Skeletal muscle satellite cell (primary cell): ENCODE measurements at regions not wholly inside any gene's neighbourhood (a gene's known extent, or its start where the extent isn't known, plus 50 kb on each side); places are given as distances from the start of the nearest gene placed in this dataset.
"Not testable (repeated sequence)": the region's sequence is repeated elsewhere in the genome, so short reads cannot be mapped to it uniquely, and the experiment has no call there.

Experiments
- H3K27me3 ChIP-seq: 2 replicates; pipeline ENCODE4 v1.7.0; 2013; ENCODE audit warnings: low read length; ENCODE audit not compliant: control insufficient read depth, insufficient read depth
- H3K36me3 ChIP-seq: 2 replicates; pipeline ENCODE4 v1.7.0; 2013; ENCODE audit warnings: mild to moderate bottlenecking, control low read depth, low read length; ENCODE audit not compliant: insufficient read depth
- H3K4me1 ChIP-seq: 2 replicates; pipeline ENCODE4 v1.7.0; 2013; ENCODE audit warnings: low read length; ENCODE audit not compliant: control insufficient read depth, insufficient read depth
- H3K4me2 ChIP-seq: 2 replicates; pipeline ENCODE4 v1.7.0; 2013; ENCODE audit warnings: mild to moderate bottlenecking, low read length
- H3K4me3 ChIP-seq: 2 replicates; pipeline ENCODE4 v1.7.0; 2013; ENCODE audit warnings: low read length
- H3K9ac ChIP-seq: 2 replicates; pipeline ENCODE4 v1.7.0; 2013; ENCODE audit warnings: mild to moderate bottlenecking, low read depth, low read length, moderate library complexity
- H3K9me3 ChIP-seq: replicated peaks from 2 replicates; pipeline ENCODE4 v1.7.0; 2013; ENCODE audit warnings: mild to moderate bottlenecking, control low read depth, low read length

GRCh38 chr15:58377193-58377592 is 54.6 kb upstream of the LIPC start:
- Histone ChIP-seq H3K4me2 (no peak overlapping the region), H3K9ac (no peak overlapping the region), H3K27me3 (no peaks in the 10 kb centered on the region), H3K4me3 (no peak overlapping the region), H3K36me3 (no peaks in the 10 kb centered on the region), H3K4me1 (peaks cover 9% of the 10 kb centered on the region), H3K9me3 (no peaks in the 10 kb centered on the region)

- H3K4me1 ChIP-seq, result peaks cover 9% of the 10 kb centered on the region
- H3K9me3 ChIP-seq, result no peaks in the 10 kb centered on the region
Measured at GRCh38 chr15:58378241-58379085, 53.3 kb upstream of the LIPC start.

GRCh38 chr15:58379454-58379853 is 52.3 kb upstream of the LIPC start:
- H3K9ac ChIP-seq, H3K9me3 ChIP-seq, H3K4me1 ChIP-seq, H3K27me3 ChIP-seq, H3K4me2 ChIP-seq, H3K4me3 ChIP-seq, H3K36me3 ChIP-seq: not testable (repeated sequence)

More at GRCh38 chr15:58378241-58379085, 53.3 kb upstream of the LIPC start:
- H3K36me3 ChIP-seq, result no peaks in the 10 kb centered on the region
- H3K27me3 ChIP-seq, result no peaks in the 10 kb centered on the region
- H3K4me2 ChIP-seq, result peak overlapping the region; percentile 43
- H3K9ac ChIP-seq, result no peak overlapping the region
- no peak overlapping the region for H3K4me3 ChIP-seq

- Histone ChIP-seq H3K4me3 (no peak overlapping the region), H3K36me3 (no peaks in the 10 kb centered on the region), H3K9me3 (no peaks in the 10 kb centered on the region), H3K4me2 (no peak overlapping the region), H3K27me3 (no peaks in the 10 kb centered on the region), H3K4me1 (peaks cover 9% of the 10 kb centered on the region), H3K9ac (no peak overlapping the region)
Measured at GRCh38 chr15:58380280-58380945, 51.4 kb upstream of the LIPC start.

GRCh38 chr15:58381697-58382096 is 50.1 kb upstream of the LIPC start:
- Histone ChIP-seq H3K9ac (no peak overlapping the region), H3K4me3 (no peak overlapping the region), H3K4me1 (peaks cover 11% of the 10 kb centered on the region), H3K27me3 (no peaks in the 10 kb centered on the region), H3K4me2 (no peak overlapping the region), H3K9me3 (no peaks in the 10 kb centered on the region), H3K36me3 (no peaks in the 10 kb centered on the region)
